Testis (tissue), 2 donors: ENCODE measurements at regions not wholly inside any gene's neighbourhood (a gene's known extent, or its start where the extent isn't known, plus 50 kb on each side); places are given as distances from the start of the nearest gene placed in this dataset.
"Not testable (repeated sequence)": the region's sequence is repeated elsewhere in the genome, so short reads cannot be mapped to it uniquely, and the experiment has no call there.

Experiments used
- CTCF ChIP-seq, 3 experiments: fragments of 450-650 bp in 2 of 3; fragments of 200-600 bp in 1 of 3; sonication (generic) in 1 of 3; IDR thresholded peaks; one replicate each; pipeline ENCODE4 v1.5.1; 2016 to 2019; ENCODE audit warnings: antibody characterized with exemption in 3 of 3, mild to moderate bottlenecking in 2 of 3, moderate library complexity in 1 of 3
- POLR2A ChIP-seq: fragments of 450-650 bp; IDR thresholded peaks from one replicate; pipeline ENCODE4 v1.6.1; 2017; ENCODE audit warnings: antibody characterized with exemption, mild to moderate bottlenecking, moderate library complexity

GRCh38 chr5:136735611-136736010, 370.3 kb upstream of the TRPC7 start:
- not testable (repeated sequence) for TF ChIP-seq CTCF (IDR thresholded peaks at IDR 0.05); POLR2A
